NCI-H187 (cell line): ENCODE measurements at regions not wholly inside any gene's neighbourhood (a gene's known extent, or its start where the extent isn't known, plus 50 kb on each side); places are given as distances from the start of the nearest gene placed in this dataset.

Source experiments
- DNase-seq, 2 experiments: peaks; one replicate each; lab custom pipeline; 2025; lab: John Stamatoyannopoulos, UW

GRCh38 chrX:129077424-129078170 lies 445.7 kb downstream of the SMARCA1 start:
- no peak for DNase-seq

DNA sequence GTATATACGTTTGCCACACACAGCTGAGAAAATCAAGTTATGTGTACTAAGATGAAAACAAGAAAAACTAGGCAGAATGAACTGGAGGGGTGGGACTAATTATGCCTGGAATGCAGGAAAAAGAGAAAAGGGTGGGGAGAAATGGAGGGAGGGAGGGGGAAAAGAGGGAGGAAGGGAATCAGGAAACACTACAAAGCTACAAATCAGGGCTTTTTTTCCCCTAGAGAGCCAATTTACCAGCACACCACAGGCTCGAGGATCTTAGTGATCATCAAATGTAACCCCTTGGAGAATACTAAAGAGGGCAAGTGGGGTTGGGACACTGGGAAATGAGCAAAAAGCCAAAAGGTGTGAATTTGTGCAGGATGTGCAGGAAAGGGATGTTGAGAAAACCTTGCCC lies 451.9 kb downstream of the SMARCA1 start:
- DNase-seq: no peak

DNA sequence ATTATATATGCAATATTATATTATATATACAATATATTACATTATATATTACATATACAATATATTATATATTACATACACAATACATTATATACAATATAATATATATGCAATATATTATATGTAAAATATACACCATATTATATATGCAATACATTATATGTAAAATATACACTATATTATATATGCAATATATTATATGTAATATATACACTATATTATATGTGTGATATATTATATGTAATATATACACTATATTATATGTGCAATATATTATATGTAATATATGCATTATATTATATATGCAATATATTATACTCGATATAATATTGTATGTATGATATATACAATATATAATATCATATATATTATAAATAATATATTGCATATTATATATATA lies 457.4 kb downstream of the SMARCA1 start:
- DNase-seq: no peak

- DNase-seq: no peak
Measured at GRCh38 chrX:129058405-129058804, 464.9 kb downstream of the SMARCA1 start.

GRCh38 chrX:129043138-129043537 lies 480.2 kb downstream of the SMARCA1 start:
- no peak for DNase-seq

GRCh38 chrX:129041319-129041718 lies 482.0 kb downstream of the SMARCA1 start:
- DNase-seq: no peak

GRCh38 chrX:129040124-129040523 lies 483.2 kb downstream of the SMARCA1 start:
- no peak for DNase-seq

GRCh38 chrX:129039176-129039575 lies 484.1 kb downstream of the SMARCA1 start:
- no peak for DNase-seq

GRCh38 chrX:129037389-129037788 lies 485.9 kb downstream of the SMARCA1 start:
- DNase-seq: no peak

DNA sequence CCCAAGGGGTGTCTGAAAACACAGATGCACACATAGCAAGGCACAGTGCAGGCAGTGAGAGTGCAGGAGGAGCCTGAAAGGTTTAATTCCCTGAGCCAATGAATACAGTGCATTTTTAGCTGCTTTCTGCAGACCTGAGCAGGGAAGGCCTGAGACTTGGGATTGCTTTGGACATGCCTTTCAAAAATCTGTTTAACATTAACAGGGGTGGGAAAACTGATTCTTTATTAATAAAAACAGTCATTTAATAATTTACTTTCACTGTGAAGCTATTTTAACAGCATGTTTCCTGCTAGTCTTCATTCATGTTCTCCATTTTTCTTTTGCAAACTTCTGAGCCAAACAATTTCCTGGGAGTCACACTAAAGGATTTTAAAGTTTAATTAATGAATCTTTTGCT lies 488.1 kb downstream of the SMARCA1 start:
- no peak for DNase-seq

DNA sequence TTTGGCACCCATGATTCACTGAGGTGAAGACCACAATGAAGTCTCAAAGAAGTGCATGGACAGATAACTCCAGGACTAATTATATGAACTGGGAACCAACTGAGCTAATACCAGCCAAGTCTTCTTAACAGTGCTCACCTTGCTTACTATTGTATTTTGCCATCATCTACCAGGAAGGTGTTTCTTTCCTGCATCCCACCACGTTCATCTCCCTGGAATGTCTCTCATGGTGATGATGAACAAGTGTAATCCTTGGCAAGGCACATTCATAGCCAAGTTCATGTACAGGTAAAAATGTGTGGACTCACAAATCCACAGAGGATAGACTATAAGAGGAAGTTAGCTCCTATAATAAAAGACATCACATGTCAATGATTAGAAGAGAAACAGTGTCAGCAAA lies 489.1 kb downstream of the SMARCA1 start:
- DNase-seq: no peak

DNA sequence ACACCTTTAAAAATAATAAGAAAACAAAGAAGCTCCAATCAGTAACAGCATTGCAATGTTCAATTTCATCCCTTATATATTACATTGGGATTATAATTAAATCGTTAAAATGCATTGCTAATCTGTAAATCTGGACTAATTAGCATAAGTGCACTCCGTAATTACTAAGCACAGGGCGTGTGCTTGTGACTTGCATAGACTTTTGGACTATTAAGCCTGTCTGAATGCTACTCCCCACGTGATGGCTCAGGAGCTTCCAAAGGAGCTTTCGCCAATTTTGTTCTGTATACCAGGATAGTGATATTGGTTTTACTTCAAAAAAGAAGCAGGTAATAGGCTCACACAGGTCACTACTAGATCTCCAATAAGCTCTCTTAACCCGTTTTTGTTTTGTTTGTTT lies 497.1 kb downstream of the SMARCA1 start:
- no peak for DNase-seq

DNA sequence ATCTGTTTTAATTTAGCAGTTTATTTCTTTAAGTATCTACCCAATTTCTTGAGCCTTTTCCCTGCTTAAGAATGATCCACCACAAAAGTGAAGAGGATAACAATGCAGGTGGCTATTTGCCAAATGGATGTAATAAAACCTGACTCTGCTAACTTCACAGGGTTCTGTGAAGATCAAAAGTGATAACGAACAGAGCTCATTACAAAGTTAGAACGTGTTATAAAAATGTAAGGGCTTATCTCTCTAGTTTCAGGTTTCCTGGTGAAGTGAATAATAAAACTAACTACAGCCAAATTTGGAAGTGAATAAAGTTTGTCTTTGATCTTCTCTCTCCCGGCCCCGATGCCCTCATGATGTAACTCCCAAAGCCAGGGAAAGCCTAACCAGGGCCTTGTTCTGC lies 497.9 kb downstream of the SMARCA1 start:
- DNase-seq: no peak

- DNase-seq: no peak
Measured at GRCh38 chrX:129019412-129019811, 503.9 kb downstream of the SMARCA1 start.

DNA sequence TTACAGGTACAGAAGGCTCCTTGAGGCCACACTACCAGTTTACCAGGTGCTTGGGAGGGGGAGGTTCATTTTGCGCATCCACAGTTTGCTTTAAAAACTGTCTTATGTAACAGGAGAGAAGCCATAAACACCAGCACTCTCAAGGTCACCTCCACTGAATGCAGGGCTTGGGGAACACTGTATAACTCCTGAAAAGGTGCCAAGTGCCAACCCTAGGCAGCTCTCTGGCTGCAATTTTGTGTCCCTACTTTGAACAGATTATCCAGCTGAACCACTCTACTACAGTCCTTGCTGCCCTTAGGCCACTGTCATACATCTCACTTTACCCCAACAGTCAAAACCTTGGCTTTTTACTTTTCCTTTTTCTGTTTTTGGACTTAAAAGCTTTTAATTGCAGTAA lies 507.9 kb downstream of the SMARCA1 start:
- no peak for DNase-seq

DNA sequence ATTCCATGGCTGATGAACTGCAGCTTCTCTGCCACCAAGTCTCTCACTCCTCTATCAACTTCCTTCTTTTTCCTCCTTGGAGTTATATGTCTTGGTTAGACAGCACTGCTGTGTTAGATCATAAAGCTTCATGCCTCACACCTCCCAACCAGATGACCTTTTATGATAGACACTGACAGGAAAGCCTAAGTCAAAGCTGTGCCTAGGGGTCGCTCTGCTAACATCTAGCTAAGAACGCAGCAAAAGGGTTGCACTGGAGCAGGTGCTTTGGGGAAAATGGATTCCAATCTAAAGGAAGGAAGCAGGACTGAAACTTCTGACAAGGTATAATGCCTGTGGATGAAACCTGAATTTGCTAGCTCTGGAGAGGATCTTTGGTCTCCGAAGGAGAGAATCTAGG lies 509.7 kb downstream of the SMARCA1 start:
- DNase-seq: no peak

- no peak for DNase-seq
Measured at GRCh38 chrX:129007631-129008030, 515.7 kb downstream of the SMARCA1 start.

GRCh38 chrX:129006491-129006890 lies 516.8 kb downstream of the SMARCA1 start:
- no peak for DNase-seq

GRCh38 chrX:129000797-129001196 lies 522.5 kb downstream of the SMARCA1 start:
- DNase-seq: no peak

DNA sequence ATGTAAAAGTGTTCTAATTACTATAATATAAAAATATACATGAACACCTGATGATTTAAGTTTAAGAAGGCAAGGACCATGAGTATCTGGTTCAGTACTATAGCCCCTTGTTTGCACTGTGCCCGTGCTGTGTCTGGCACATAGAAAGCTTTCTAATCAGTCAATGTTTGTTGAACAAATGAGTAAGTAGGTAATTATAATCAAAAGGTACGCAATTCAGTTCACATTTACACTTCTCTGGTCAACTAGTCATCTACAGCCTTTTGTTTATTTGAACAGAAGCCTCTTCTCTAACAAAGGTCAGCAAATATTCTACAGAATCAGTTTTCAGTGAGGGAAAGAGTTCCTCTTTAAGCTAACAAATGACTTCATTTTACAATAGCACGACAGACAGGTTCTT lies 523.3 kb downstream of the SMARCA1 start:
- DNase-seq: no peak

GRCh38 chrX:128992107-128992971 lies 531.0 kb downstream of the SMARCA1 start:
- no peak for DNase-seq

- DNase-seq: no peak
Measured at GRCh38 chrX:128975745-128976144, 547.5 kb downstream of the SMARCA1 start.

- no peak for DNase-seq
Measured at GRCh38 chrX:128973033-128973432, 550.3 kb downstream of the SMARCA1 start.
